Activated naive CD4-positive, alpha-beta T cell treated with anti-CD3 and anti-CD28 coated beads, Interleukin-2, amount 10 ng/mL, durations not matched to agents 7 days and 5 days (primary cell): ENCODE measurements at regions not wholly inside any gene's neighbourhood (a gene's known extent, or its start where the extent isn't known, plus 50 kb on each side); places are given as distances from the start of the nearest gene placed in this dataset.

ENCODE experiments used
- CTCF ChIA-PET: fragments of 350-600 bp; sonication (Branson Sonifier 250); formaldehyde crosslinking; loops from one replicate; lab custom pipeline; 2021; ENCODE audit warnings: antibody characterized with exemption; lab: Charles Lee
- DNase-seq: peaks from one replicate; pipeline ENCODE4 v3.0.0-alpha.2; 2020
- H3K27ac Mint-ChIP-seq: one replicate; pipeline ENCODE4 v1.8.0; 2021; ENCODE audit warnings: mild to moderate bottlenecking, moderate library complexity, mixed read lengths
- H3K27me3 Mint-ChIP-seq: one replicate; pipeline ENCODE4 v1.8.0; 2021; ENCODE audit warnings: mild to moderate bottlenecking, mixed read lengths
- H3K36me3 Mint-ChIP-seq: one replicate; pipeline ENCODE4 v1.8.0; 2021; ENCODE audit warnings: mixed read lengths
- H3K4me1 Mint-ChIP-seq: one replicate; pipeline ENCODE4 v1.8.0; 2021; ENCODE audit warnings: mixed read lengths
- H3K4me3 Mint-ChIP-seq: one replicate; pipeline ENCODE4 v1.8.0; 2021; ENCODE audit warnings: mild to moderate bottlenecking, moderate library complexity, mixed read lengths
- H3K9me3 Mint-ChIP-seq: one replicate; pipeline ENCODE4 v1.8.0; 2021; ENCODE audit warnings: mixed read lengths

- Mint-ChIP-seq H3K27ac (no peak overlapping the region), H3K4me3 (no peak overlapping the region), H3K4me1 (no peaks in the 10 kb centered on the region), H3K36me3 (no peaks in the 10 kb centered on the region), H3K9me3 (no peaks in the 10 kb centered on the region), H3K27me3 (no peaks in the 10 kb centered on the region)
- DNase-seq: no peak
- CTCF ChIA-PET: no interaction called here
Measured at GRCh38 chr18:24731158-24731557, 270.7 kb downstream of the HRH4 start.

- CTCF ChIA-PET: no interaction called here
- Mint-ChIP-seq H3K4me1 (no peaks in the 10 kb centered on the region), H3K27ac (no peak overlapping the region), H3K9me3 (no peaks in the 10 kb centered on the region), H3K4me3 (no peak overlapping the region), H3K36me3 (no peaks in the 10 kb centered on the region), H3K27me3 (no peaks in the 10 kb centered on the region)
- no peak for DNase-seq
Measured at GRCh38 chr18:24731981-24732380, 271.5 kb downstream of the HRH4 start.

- Mint-ChIP-seq H3K4me3 (no peak overlapping the region), H3K27me3 (no peaks in the 10 kb centered on the region), H3K27ac (no peak overlapping the region), H3K9me3 (no peaks in the 10 kb centered on the region), H3K4me1 (no peaks in the 10 kb centered on the region), H3K36me3 (no peaks in the 10 kb centered on the region)
- CTCF ChIA-PET: interaction anchor here (0.8 kb wide), 1 partner anchor 374 kb away, joined by 3 read pairs; no protein-coding TSS in a partner anchor
- no peak for DNase-seq
Measured at GRCh38 chr18:24734058-24734457, 273.6 kb downstream of the HRH4 start.

GRCh38 chr18:24735624-24736231, 275.3 kb downstream of the HRH4 start:
- Mint-ChIP-seq H3K9me3 (no peaks in the 10 kb centered on the region), H3K27ac (no peak overlapping the region), H3K27me3 (no peaks in the 10 kb centered on the region), H3K4me3 (no peak overlapping the region), H3K4me1 (no peaks in the 10 kb centered on the region), H3K36me3 (no peaks in the 10 kb centered on the region)
- DNase-seq: no peak
- CTCF ChIA-PET: no interaction called here

- Mint-ChIP-seq H3K4me1 (no peaks in the 10 kb centered on the region), H3K27ac (no peak overlapping the region), H3K27me3 (no peaks in the 10 kb centered on the region), H3K9me3 (no peaks in the 10 kb centered on the region), H3K4me3 (no peak overlapping the region), H3K36me3 (no peaks in the 10 kb centered on the region)
- DNase-seq: no peak
- CTCF ChIA-PET: no interaction called here
Measured at GRCh38 chr18:24736662-24737330, 276.4 kb downstream of the HRH4 start.

- no peaks in the 10 kb centered on the region for H3K9me3 Mint-ChIP-seq
- H3K4me3 Mint-ChIP-seq: no peak overlapping the region
- H3K27ac Mint-ChIP-seq: no peak overlapping the region
- no peaks in the 10 kb centered on the region for H3K27me3 Mint-ChIP-seq
- H3K36me3 Mint-ChIP-seq: no peaks in the 10 kb centered on the region
- DNase-seq: no peak
- no peaks in the 10 kb centered on the region for H3K4me1 Mint-ChIP-seq
- CTCF ChIA-PET: no interaction called here
Measured at GRCh38 chr18:24740829-24741228, 280.4 kb downstream of the HRH4 start.

- H3K4me3 Mint-ChIP-seq: no peak overlapping the region
- no peaks in the 10 kb centered on the region for H3K36me3 Mint-ChIP-seq
- no peaks in the 10 kb centered on the region for H3K27me3 Mint-ChIP-seq
- no peaks in the 10 kb centered on the region for H3K4me1 Mint-ChIP-seq
- no peaks in the 10 kb centered on the region for H3K9me3 Mint-ChIP-seq
- no peak for DNase-seq
- CTCF ChIA-PET: no interaction called here
- no peak overlapping the region for H3K27ac Mint-ChIP-seq
Measured at GRCh38 chr18:24741321-24741720, 280.9 kb downstream of the HRH4 start.

GRCh38 chr18:24741965-24742724, 281.7 kb downstream of the HRH4 start:
- CTCF ChIA-PET: no interaction called here
- no peaks in the 10 kb centered on the region for H3K36me3 Mint-ChIP-seq

GRCh38 chr18:24754583-24755253, 294.3 kb downstream of the HRH4 start:
- Mint-ChIP-seq H3K36me3 (no peaks in the 10 kb centered on the region), H3K4me3 (no peak overlapping the region), H3K9me3 (no peaks in the 10 kb centered on the region), H3K4me1 (no peaks in the 10 kb centered on the region), H3K27me3 (peaks cover 1% of the 10 kb centered on the region), H3K27ac (no peak overlapping the region)
- no peak for DNase-seq
- CTCF ChIA-PET: no interaction called here

More at GRCh38 chr18:24741965-24742724, 281.7 kb downstream of the HRH4 start:
- no peaks in the 10 kb centered on the region for H3K9me3 Mint-ChIP-seq
- no peak for DNase-seq
- no peak overlapping the region for H3K27ac Mint-ChIP-seq
- no peaks in the 10 kb centered on the region for H3K4me1 Mint-ChIP-seq
- no peak overlapping the region for H3K4me3 Mint-ChIP-seq
- H3K27me3 Mint-ChIP-seq: no peaks in the 10 kb centered on the region

GRCh38 chr18:24756385-24756784, 295.9 kb downstream of the HRH4 start:
- no peaks in the 10 kb centered on the region for H3K27me3 Mint-ChIP-seq
- no peaks in the 10 kb centered on the region for H3K4me1 Mint-ChIP-seq
- DNase-seq: no peak
- H3K36me3 Mint-ChIP-seq: no peaks in the 10 kb centered on the region
- no peak overlapping the region for H3K27ac Mint-ChIP-seq
- CTCF ChIA-PET: no interaction called here
- no peaks in the 10 kb centered on the region for H3K9me3 Mint-ChIP-seq
- no peak overlapping the region for H3K4me3 Mint-ChIP-seq

GRCh38 chr18:24757134-24757533, 296.7 kb downstream of the HRH4 start:
- Mint-ChIP-seq H3K4me3 (no peak overlapping the region), H3K9me3 (no peaks in the 10 kb centered on the region), H3K36me3 (no peaks in the 10 kb centered on the region), H3K4me1 (no peaks in the 10 kb centered on the region), H3K27ac (no peak overlapping the region), H3K27me3 (no peaks in the 10 kb centered on the region)
- no peak for DNase-seq
- CTCF ChIA-PET: no interaction called here

GRCh38 chr18:24761765-24762164, 301.3 kb downstream of the HRH4 start:
- Mint-ChIP-seq H3K9me3 (no peaks in the 10 kb centered on the region), H3K36me3 (no peaks in the 10 kb centered on the region), H3K27me3 (no peaks in the 10 kb centered on the region), H3K4me3 (no peak overlapping the region), H3K27ac (no peak overlapping the region), H3K4me1 (no peaks in the 10 kb centered on the region)
- DNase-seq: no peak
- CTCF ChIA-PET: no interaction called here

GRCh38 chr18:24762511-24762910, 302.1 kb downstream of the HRH4 start:
- no peaks in the 10 kb centered on the region for H3K27me3 Mint-ChIP-seq
- H3K4me3 Mint-ChIP-seq: no peak overlapping the region
- H3K27ac Mint-ChIP-seq: no peak overlapping the region
- no peaks in the 10 kb centered on the region for H3K36me3 Mint-ChIP-seq
- CTCF ChIA-PET: no interaction called here
- no peaks in the 10 kb centered on the region for H3K4me1 Mint-ChIP-seq
- H3K9me3 Mint-ChIP-seq: no peaks in the 10 kb centered on the region
- DNase-seq: no peak

- H3K36me3 Mint-ChIP-seq: no peaks in the 10 kb centered on the region
- no peak overlapping the region for H3K27ac Mint-ChIP-seq
- no peak overlapping the region for H3K4me3 Mint-ChIP-seq
- CTCF ChIA-PET: no interaction called here
- no peaks in the 10 kb centered on the region for H3K4me1 Mint-ChIP-seq
- no peaks in the 10 kb centered on the region for H3K9me3 Mint-ChIP-seq
- DNase-seq: no peak
- no peaks in the 10 kb centered on the region for H3K27me3 Mint-ChIP-seq
Measured at GRCh38 chr18:24763765-24764513, 303.5 kb downstream of the HRH4 start.
